ENCODE measurements at regions not wholly inside any gene's neighbourhood (a gene's known extent, or its start where the extent isn't known, plus 50 kb on each side); places are given as distances from the start of the nearest gene placed in this dataset.

DNA sequence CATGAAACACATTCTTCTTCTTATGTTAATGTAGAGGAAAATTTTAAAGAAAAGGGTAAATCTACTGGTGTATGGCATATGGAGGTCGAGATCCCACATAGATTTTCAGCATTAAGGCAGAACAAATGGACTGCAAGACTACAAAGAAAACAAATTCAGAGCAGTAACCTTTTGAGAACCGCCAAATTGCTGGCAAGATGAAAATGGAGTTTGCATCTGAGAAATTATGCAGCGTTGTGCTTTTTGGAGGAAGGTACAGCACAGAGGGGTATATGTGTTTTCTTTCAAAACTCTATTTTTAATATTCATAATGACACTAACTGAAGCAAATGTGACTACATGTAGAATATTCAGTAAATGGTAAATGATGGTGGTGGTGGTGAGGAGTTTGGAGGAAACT, 59.0 kb upstream of the PARD3B start:
- TF ChIP-seq, protein P1, sequence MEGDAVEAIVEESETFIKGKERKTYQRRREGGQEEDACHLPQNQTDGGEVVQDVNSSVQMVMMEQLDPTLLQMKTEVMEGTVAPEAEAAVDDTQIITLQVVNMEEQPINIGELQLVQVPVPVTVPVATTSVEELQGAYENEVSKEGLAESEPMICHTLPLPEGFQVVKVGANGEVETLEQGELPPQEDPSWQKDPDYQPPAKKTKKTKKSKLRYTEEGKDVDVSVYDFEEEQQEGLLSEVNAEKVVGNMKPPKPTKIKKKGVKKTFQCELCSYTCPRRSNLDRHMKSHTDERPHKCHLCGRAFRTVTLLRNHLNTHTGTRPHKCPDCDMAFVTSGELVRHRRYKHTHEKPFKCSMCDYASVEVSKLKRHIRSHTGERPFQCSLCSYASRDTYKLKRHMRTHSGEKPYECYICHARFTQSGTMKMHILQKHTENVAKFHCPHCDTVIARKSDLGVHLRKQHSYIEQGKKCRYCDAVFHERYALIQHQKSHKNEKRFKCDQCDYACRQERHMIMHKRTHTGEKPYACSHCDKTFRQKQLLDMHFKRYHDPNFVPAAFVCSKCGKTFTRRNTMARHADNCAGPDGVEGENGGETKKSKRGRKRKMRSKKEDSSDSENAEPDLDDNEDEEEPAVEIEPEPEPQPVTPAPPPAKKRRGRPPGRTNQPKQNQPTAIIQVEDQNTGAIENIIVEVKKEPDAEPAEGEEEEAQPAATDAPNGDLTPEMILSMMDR (IDR thresholded peaks at IDR 0.05; ENCODE audit: insufficient read depth, low read depth, low read length), result no peak
- no peak for TF ChIP-seq EZH2 (IDR thresholded peaks at IDR 0.05; ENCODE audit: insufficient read depth, low read length)
